HG03135 (cell line): ENCODE measurements at regions not wholly inside any gene's neighbourhood (a gene's known extent, or its start where the extent isn't known, plus 50 kb on each side); places are given as distances from the start of the nearest gene placed in this dataset.

Experiments used
- ATAC-seq: cut with Tn5 transposase; IDR thresholded peaks from one replicate; pipeline ENCODE4 v1.9.1; 2021; ENCODE audit warnings: mild to moderate bottlenecking, moderate library complexity; ENCODE audit not compliant: unreplicated experiment

GRCh38 chr3:71858503-71859122 is 73.7 kb upstream of the PROK2 start:
- no peak for ATAC-seq

GRCh38 chr3:71857956-71858355 is 73.0 kb upstream of the PROK2 start:
- no peak for ATAC-seq

- ATAC-seq: no peak
Observed at GRCh38 chr3:71854706-71855105, 69.8 kb upstream of the PROK2 start.

GRCh38 chr3:71854096-71854495 is 69.1 kb upstream of the PROK2 start:
- ATAC-seq: no peak

GRCh38 chr3:71851878-71852277 is 66.9 kb upstream of the PROK2 start:
- no peak for ATAC-seq

- ATAC-seq: no peak
Observed at GRCh38 chr3:71850654-71851053, 65.7 kb upstream of the PROK2 start.

- ATAC-seq: no peak
Observed at GRCh38 chr3:71849681-71850080, 64.7 kb upstream of the PROK2 start.

GRCh38 chr3:71847794-71848193 is 62.8 kb upstream of the PROK2 start:
- ATAC-seq: no peak

GRCh38 chr3:71846185-71846584 is 61.2 kb upstream of the PROK2 start:
- ATAC-seq: no peak

GRCh38 chr3:71843071-71843470 is 58.1 kb upstream of the PROK2 start:
- no peak for ATAC-seq

GRCh38 chr3:71838406-71838805 is 53.5 kb upstream of the PROK2 start:
- ATAC-seq: no peak
